NCI-H2171 (cell line): ENCODE measurements at regions not wholly inside any gene's neighbourhood (a gene's known extent, or its start where the extent isn't known, plus 50 kb on each side); places are given as distances from the start of the nearest gene placed in this dataset.

Source experiments
- DNase-seq: peaks from one replicate; lab custom pipeline; 2025; lab: John Stamatoyannopoulos, UW

DNA sequence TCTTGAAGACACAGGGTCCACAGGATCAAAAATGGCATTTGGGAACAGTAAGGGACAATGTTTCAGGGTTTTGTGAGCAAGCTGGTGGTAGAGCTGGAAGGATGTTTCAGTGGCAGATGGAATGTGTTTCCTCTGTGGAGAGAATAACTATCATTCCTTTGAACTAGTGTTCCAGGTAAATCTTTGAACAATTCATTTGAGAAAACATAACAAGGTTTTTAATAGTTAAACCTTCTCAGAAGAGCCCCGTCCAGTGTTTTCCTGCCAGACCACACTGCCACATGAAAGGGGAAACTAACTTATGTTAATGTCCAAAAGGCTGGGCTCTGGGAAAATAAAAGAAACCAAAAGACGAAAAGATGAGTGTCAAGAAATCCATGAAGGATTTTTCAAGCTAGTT, 207.0 kb upstream of the ZNF462 start:
- DNase-seq: no peak

GRCh38 chr9:106657926-106658325, 205.0 kb upstream of the ZNF462 start:
- DNase-seq: no peak

DNA sequence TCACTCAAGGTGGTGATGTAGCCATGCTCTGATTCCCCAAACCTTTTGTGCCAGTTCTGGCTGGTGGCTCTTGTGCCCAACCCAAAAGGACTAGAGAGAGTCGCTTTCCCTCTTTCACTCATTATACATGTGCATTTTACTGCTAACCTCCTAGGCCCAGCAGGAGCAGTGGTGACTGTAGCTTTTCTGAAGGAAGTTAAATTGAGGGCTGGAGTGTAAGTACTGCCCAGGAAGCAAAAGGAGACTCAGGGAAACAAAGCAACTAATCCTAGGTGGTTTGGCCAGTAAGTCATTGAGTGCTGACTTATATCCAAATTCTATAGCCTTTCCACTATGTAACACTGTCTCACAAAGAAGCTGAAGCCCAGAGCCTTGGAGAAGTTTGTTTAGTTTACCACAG, 194.4 kb upstream of the ZNF462 start:
- DNase-seq: no peak

DNA sequence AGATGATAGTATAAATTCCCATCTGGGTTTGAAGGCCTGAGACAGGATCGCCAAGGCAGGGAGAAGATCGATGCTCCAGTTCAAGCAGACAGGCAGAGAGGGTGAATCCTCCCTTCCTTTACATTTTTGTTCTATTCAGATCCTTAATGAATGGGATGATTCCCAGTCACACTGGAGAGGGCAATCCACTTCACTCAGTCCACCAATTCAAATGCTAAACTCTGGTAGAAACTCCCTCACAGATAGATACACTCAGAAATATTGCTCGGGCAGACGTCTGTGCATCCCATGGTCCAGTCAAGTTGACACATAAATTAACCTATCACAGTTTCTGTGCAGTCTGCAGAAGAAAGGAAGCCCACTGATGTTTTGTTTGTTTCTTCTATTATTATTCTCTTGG, 193.1 kb upstream of the ZNF462 start:
- DNase-seq: no peak

DNA sequence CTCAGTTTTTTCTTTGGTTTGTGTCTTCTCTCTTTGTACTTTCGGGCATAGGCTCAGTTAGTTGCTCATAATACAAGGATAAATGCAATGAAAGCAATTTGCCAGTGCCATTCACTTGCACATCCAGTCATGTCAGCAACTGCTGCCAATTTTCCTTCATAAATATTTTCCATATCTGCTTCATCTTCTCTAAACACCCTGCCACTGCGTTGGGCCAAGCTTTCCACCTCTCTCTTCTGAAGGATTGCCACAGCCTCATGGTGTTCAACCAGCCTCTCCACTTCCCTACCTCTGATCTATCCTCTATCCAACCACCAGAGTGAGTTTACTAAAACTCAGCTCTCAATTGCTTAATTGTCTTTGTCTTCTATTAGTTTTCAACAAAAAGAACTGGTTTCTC, 192.5 kb upstream of the ZNF462 start:
- DNase-seq: no peak

DNA sequence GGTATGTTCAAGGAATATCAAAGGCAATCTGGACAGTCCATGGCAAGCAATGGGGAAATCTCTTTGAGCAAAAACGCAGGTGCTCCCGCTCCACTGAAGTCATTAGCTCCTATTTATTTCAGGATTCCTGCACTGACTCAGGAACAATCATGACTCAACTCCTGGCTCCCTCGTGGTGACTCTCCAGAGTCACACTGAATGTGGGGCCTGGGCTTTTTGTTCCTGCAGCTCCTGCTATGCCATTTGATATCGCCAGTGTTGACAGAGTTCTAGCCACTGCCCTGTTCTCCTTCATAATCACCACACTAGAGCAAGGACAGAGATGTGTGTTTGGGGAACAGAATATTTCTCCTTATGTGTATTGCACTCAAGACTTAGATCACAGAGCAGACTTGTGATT, 187.2 kb upstream of the ZNF462 start:
- no peak for DNase-seq

DNA sequence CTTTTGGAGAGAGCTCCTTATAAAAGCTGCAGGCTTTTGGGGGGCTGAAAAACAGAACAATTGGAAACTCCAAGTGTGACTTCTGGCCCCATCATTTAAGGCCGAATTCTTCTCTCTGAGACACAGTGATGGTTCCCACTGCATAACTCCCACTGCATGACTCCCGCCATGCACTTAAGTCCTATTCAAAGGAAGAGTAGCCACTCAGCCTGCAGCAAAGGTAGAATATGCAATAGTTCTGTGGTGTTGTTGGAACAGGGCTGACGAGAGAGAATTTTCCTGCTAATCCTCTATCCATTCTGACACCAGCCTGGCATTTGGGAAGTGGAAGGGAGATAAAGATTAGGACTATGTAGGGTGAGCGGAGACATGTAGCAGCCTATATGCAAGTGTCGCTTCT, 185.6 kb upstream of the ZNF462 start:
- no peak for DNase-seq

- DNase-seq: no peak
Observed at GRCh38 chr9:106677830-106678229, 185.1 kb upstream of the ZNF462 start.

DNA sequence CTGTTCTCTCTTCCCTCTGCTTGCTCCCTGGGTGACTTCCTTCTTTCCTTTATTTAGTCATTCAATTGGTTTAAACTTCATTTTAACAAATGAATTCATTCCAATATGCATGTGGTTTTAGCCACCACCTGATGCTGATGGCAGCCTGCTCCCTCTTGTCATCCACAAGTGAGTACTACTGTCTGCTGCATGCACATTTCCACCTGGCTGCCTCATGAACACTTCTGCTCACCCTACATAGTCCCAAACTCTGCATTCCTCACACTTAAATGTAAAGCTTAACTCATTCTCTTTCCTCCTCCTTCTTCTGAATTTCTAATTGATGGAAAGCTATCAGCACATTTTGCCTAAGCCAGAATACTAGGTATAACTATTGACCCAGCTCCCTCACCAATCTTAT, 184.7 kb upstream of the ZNF462 start:
- no peak for DNase-seq

DNA sequence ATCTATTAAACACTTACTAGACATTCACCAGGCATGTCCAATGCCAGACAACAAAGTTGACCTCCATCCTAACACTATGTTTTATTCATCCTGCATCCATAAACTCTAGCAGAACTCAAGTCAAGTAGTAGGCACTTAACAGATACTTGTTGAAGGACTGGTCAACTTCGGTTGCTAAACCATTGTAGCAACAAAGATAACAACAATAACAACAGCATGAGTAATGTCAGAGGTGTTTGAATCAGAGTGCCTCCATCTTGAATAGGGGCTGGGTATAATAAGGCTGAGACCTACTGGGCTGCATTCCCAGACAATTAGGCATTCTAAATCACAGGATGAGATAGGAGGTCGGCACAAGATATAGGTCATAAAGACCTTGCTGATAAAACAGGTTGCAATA, 180.5 kb upstream of the ZNF462 start:
- DNase-seq: no peak

DNA sequence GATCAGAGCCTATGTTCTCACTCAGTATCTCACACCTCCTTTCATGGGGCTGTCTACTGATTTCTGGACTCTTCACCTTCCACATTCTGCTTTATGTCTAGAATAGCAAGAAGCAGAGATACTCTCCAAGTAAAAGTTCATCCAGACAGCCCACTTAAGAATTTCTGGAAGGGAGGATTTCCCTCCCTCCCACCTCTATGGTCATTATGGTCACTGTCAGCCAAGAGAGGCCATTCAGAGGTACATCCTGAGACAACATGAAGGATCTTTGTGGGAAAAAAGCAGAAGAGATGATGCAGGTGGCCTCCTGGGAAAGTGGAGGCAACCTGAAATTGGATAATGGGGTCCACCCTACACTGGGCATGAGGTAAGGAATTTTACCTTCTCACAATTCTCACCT, 179.5 kb upstream of the ZNF462 start:
- no peak for DNase-seq

DNA sequence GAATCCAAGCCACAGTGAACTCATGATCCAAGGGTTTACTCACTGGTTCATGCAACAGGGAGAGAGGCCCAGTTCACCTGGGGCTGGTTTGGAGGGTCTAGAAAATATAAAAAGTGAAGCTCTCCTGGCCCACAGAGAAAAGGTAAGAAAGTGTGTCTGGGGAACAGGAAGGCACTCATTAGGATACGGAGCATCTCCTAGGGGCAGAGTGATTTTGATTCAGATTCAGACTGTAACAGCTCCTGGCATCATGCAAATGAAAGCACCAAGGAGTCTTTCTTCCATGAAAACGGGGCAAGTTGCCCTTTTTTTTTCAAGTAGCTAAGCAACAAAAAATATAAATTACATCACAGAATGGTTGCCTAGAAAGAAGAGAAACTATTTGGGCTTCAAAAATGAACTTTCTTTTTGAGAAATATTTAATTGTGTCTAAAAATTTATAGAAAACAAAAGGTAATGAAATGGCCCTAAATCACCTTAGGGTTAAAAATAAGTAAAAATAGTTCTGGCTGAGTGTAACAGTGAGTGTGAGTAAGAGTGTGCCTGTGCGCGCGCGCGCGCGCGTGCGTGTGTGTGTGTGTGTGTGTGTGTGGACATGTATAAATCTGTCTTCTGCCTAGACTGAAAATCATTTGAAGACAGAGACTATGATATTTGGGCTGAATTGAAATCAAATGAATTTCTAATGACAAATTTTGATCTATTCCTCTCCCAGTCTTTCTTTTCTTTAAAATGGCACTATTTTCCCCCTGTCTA, 177.8 kb upstream of the ZNF462 start:
- DNase-seq: no peak

DNA sequence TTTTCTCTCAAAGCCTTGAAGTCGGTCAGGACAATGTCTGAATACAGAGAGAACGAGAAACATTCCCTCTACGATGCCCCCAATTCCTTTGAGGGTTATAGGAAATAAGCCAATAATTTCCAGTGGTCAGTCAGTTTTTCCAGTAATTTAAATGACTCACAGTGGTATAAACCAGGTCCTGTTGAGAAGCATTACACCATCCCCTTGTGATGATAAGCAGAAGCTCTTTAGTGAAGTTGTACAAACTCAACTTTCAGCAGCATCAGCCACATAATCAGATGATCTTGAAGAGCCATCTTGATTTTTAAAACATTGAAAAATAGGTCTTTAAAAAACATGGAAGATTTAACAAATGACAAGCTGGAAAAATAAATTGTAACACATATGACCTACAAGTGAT, 173.9 kb upstream of the ZNF462 start:
- no peak for DNase-seq

GRCh38 chr9:106691627-106692026, 171.3 kb upstream of the ZNF462 start:
- no peak for DNase-seq

DNA sequence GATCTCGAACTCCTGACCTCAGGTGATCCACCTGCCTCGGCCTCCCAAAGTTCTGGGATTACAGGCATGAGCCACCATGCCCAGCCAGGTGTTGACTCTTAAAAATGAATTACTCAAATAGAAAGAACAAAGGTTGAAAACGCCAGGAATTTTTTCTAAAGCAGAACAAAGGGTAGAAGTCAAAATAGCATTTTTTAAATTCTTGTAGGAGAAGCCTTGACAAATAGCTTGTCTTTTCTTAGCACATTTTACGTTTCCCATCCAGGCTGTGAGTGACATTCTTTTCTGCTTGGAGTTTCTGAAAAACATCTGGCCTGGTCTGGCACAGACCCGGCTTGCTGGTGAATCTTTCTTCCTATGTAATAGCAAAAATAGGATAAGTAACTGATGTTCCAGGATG, 169.4 kb upstream of the ZNF462 start:
- DNase-seq: no peak

- no peak for DNase-seq
Observed at GRCh38 chr9:106696804-106697203, 166.2 kb upstream of the ZNF462 start.

DNA sequence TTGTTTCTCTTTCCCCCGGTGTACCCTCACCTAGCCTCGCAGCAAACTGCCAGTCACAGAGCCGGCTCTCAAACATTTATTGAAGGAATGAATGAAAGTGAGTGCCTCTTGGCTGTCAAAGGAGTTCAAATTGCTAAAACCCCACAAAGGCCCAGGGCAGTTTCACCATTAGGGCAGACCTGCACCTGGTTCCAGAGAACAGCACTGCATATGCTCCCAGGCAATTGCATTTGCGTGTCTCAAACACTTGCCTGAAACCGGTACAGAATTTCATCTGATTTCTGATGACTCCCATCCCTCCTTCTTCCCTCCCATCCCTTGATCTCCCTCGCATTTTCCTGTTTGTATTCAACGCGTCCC, 165.6 kb upstream of the ZNF462 start:
- peak; percentile 52 for DNase-seq

DNA sequence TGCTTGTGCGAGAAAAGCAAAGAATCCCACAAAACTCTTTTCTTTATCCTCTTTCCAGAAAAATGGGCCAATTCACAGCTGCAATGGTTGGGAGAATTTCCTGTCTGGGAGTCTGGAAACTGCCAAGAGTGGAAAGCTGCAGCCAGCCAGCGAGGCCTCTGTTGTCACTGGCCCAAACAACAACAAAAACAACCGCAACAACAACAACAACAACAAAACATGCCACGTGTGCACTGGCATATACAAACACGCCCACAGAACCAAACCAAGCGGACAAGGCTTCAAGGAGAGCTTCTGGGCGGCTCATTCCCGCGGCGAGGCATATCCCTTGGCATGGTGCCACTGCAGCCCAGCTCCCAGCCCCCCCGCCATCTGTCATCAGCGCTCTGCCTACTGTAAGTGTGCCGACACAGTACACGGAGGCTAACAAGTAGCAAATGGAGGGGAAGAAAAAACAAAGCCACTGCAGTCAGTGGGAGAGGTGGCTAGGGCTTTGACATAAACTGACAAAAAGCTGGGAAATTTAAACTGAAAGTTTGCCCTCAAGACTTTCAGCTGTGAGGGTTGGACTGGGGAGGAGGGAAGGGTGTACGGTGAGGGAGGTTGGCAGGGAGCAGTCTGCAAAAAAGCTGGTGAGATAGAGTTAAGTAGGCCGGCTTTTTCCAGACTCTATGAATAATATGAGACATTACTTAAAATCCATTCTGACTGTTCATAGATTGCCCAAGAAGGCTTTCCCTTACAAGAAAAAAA, 165.0 kb upstream of the ZNF462 start:
- peak; percentile 96 for DNase-seq

GRCh38 chr9:106700676-106701075, 162.3 kb upstream of the ZNF462 start:
- DNase-seq: no peak

DNA sequence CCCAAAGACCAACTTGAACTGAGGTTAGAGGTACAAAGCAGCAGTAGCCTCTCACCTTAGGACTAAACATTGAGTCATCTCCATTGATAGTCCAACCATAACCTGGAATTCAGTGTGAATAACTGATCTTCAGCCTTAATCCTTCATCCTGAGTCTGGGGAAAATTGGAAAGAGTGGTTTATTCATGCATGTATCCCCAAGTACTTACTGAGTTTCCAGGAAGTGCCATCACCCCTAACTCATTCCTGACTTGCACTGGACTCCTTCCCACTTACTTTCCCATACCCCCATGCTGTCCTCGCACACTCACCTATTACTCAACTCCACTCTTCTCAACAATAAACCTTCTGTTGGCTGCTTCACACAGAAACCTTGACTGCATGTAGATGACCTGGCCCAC, 161.4 kb upstream of the ZNF462 start:
- no peak for DNase-seq

DNA sequence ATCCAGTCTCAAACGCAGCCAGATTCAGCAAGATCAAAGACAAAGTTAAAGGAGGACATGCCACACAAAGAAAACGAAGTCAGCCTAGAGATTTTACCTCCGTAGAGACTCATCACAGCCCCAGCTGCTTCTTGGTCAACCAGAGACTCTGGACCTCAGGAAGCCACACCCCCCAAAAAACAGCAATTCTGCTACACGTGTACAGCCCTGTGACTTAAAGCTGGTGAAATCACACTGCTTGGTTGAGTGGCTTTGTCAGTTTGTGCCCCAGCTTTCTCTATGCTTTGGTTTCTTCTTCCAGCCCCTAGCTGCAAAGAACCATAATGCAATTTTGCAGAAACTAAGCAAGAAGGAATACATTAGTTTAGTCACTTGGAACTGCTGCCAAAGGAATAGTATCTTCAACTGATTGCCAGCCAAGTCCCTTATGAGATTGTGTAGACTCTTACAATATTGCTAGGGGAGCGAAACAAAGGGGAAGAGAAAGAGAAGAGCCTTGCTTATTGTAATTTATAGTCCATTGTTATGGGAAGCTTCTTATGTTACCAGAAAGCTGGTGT, 158.8 kb upstream of the ZNF462 start:
- DNase-seq: no peak

- no peak for DNase-seq
Observed at GRCh38 chr9:106707291-106707690, 155.7 kb upstream of the ZNF462 start.

- no peak for DNase-seq
Observed at GRCh38 chr9:106707738-106708474, 155.1 kb upstream of the ZNF462 start.
